Effector memory CD8-positive, alpha-beta T cell (primary cell): ENCODE measurements at regions not wholly inside any gene's neighbourhood (a gene's known extent, or its start where the extent isn't known, plus 50 kb on each side); places are given as distances from the start of the nearest gene placed in this dataset.
"Not testable (repeated sequence)": the region's sequence is repeated elsewhere in the genome, so short reads cannot be mapped to it uniquely, and the experiment has no call there.

Experiments used
- ATAC-seq: fragments of 150-1000 bp; cut with Tn5 transposase; replicated peaks from 2 replicates; pipeline ENCODE4 v1.10.0; 2021; ENCODE audit warnings: mild to moderate bottlenecking, moderate library complexity
- DNase-seq, 3 experiments: peaks; one replicate each; pipeline ENCODE4 v3.0.0; 2021
- H3K27ac Mint-ChIP-seq, 2 donors: one replicate each; pipeline ENCODE4 v1.8.0; 2022; ENCODE audit warnings: mild to moderate bottlenecking in 2 of 2, mixed read lengths in 2 of 2, moderate library complexity in 2 of 2
- H3K27me3 Mint-ChIP-seq, 2 donors: one replicate each; pipeline ENCODE4 v1.8.0; 2022; ENCODE audit warnings: mixed read lengths in 2 of 2
- H3K36me3 Mint-ChIP-seq: one replicate; pipeline ENCODE4 v1.8.0; 2022; ENCODE audit warnings: mild to moderate bottlenecking, moderate library complexity, mixed read lengths; ENCODE audit not compliant: insufficient read depth
- H3K4me1 Mint-ChIP-seq, 2 donors: one replicate each; pipeline ENCODE4 v1.8.0; 2022; ENCODE audit warnings: low read depth in 2 of 2, mixed read lengths in 2 of 2
- H3K4me3 Mint-ChIP-seq, 2 donors: one replicate each; pipeline ENCODE4 v1.8.0; 2022; ENCODE audit warnings: mild to moderate bottlenecking in 2 of 2, mixed read lengths in 2 of 2, moderate library complexity in 2 of 2
- H3K9me3 Mint-ChIP-seq, 2 donors: one replicate each; pipeline ENCODE4 v1.8.0; 2022; ENCODE audit warnings: mixed read lengths in 2 of 2

GRCh38 chr18:71327441-71327840 is 1038.6 kb downstream of the SOCS6 start:
- DNase-seq (no peak), ATAC-seq (no peak)
- no peak overlapping the region for H3K27ac Mint-ChIP-seq
- no peaks in the 10 kb centered on the region for H3K4me1 Mint-ChIP-seq
- H3K4me3 Mint-ChIP-seq, result no peak overlapping the region
- H3K36me3 Mint-ChIP-seq, result no peaks in the 10 kb centered on the region
- H3K27me3 Mint-ChIP-seq, result no peaks in the 10 kb centered on the region
- peaks cover 14 to 21% of the 10 kb centered on the region in 2 donors for H3K9me3 Mint-ChIP-seq

GRCh38 chr18:71326826-71327225 is 1038.0 kb downstream of the SOCS6 start:
- Mint-ChIP-seq H3K9me3 (peaks cover 14 to 21% of the 10 kb centered on the region in 2 donors), H3K4me3 (no peak overlapping the region), H3K27ac (no peak overlapping the region), H3K27me3 (no peaks in the 10 kb centered on the region), H3K4me1 (no peaks in the 10 kb centered on the region), H3K36me3 (no peaks in the 10 kb centered on the region)
- ATAC-seq (no peak), DNase-seq (no peak)

GRCh38 chr18:71324356-71324755 is 1035.5 kb downstream of the SOCS6 start:
- Mint-ChIP-seq H3K27me3 (no peaks in the 10 kb centered on the region), H3K27ac (no peak overlapping the region), H3K36me3 (no peaks in the 10 kb centered on the region), H3K4me3 (no peak overlapping the region), H3K9me3 (peaks cover 19 to 21% of the 10 kb centered on the region in 2 donors), H3K4me1 (no peaks in the 10 kb centered on the region)
- DNase-seq (no peak), ATAC-seq (no peak)

- DNase-seq, result no peak
- Mint-ChIP-seq H3K27me3 (no peaks in the 10 kb centered on the region), H3K4me3 (no peak overlapping the region)
Observed at GRCh38 chr18:71322201-71322600, 1033.4 kb downstream of the SOCS6 start.

GRCh38 chr18:71321319-71321718 is 1032.5 kb downstream of the SOCS6 start:
- Mint-ChIP-seq H3K27ac (no peak overlapping the region), H3K4me1 (no peaks in the 10 kb centered on the region), H3K27me3 (no peaks in the 10 kb centered on the region), H3K36me3 (no peaks in the 10 kb centered on the region), H3K9me3 (peaks cover 17 to 20% of the 10 kb centered on the region in 2 donors), H3K4me3 (no peak overlapping the region)
- ATAC-seq (no peak), DNase-seq (no peak)

More at GRCh38 chr18:71322201-71322600, 1033.4 kb downstream of the SOCS6 start:
- Mint-ChIP-seq H3K36me3 (no peaks in the 10 kb centered on the region), H3K9me3 (peaks cover 19 to 21% of the 10 kb centered on the region in 2 donors), H3K27ac (no peak overlapping the region), H3K4me1 (no peaks in the 10 kb centered on the region)
- no peak for ATAC-seq

- Mint-ChIP-seq H3K36me3 (no peaks in the 10 kb centered on the region), H3K9me3 (peaks cover 0 to 9% of the 10 kb centered on the region in 2 donors), H3K4me3 (no peak overlapping the region), H3K27ac (no peak overlapping the region), H3K4me1 (no peaks in the 10 kb centered on the region), H3K27me3 (no peaks in the 10 kb centered on the region)
- ATAC-seq (no peak), DNase-seq (no peak)
Observed at GRCh38 chr18:71304856-71305255, 1016.0 kb downstream of the SOCS6 start.

GRCh38 chr18:71303743-71304142 is 1014.9 kb downstream of the SOCS6 start:
- not testable (repeated sequence) for H3K4me3 Mint-ChIP-seq, H3K27me3 Mint-ChIP-seq, H3K36me3 Mint-ChIP-seq, DNase-seq, H3K4me1 Mint-ChIP-seq, H3K27ac Mint-ChIP-seq, ATAC-seq
- peaks cover 0 to 11% of the 10 kb centered on the region in 2 donors for H3K9me3 Mint-ChIP-seq

GRCh38 chr18:71301596-71301995 is 1012.8 kb downstream of the SOCS6 start:
- Mint-ChIP-seq H3K4me3 (no peak overlapping the region), H3K9me3 (peaks cover 0 to 11% of the 10 kb centered on the region in 2 donors), H3K4me1 (no peaks in the 10 kb centered on the region), H3K36me3 (no peaks in the 10 kb centered on the region), H3K27me3 (no peaks in the 10 kb centered on the region), H3K27ac (no peak overlapping the region)
- DNase-seq, result no peak
- no peak for ATAC-seq

GRCh38 chr18:71294201-71294600 is 1005.4 kb downstream of the SOCS6 start:
- H3K27me3 Mint-ChIP-seq, DNase-seq, H3K9me3 Mint-ChIP-seq, H3K4me1 Mint-ChIP-seq, ATAC-seq, H3K36me3 Mint-ChIP-seq, H3K27ac Mint-ChIP-seq, H3K4me3 Mint-ChIP-seq: not testable (repeated sequence)

GRCh38 chr18:71293322-71293721 is 1004.5 kb downstream of the SOCS6 start:
- no peaks in the 10 kb centered on the region for H3K36me3 Mint-ChIP-seq
- no peaks in the 10 kb centered on the region for H3K4me1 Mint-ChIP-seq
- ATAC-seq, result no peak
- no peak overlapping the region for H3K27ac Mint-ChIP-seq
- H3K27me3 Mint-ChIP-seq, result no peaks in the 10 kb centered on the region
- peaks cover 0 to 2% of the 10 kb centered on the region in 2 donors for H3K9me3 Mint-ChIP-seq
- H3K4me3 Mint-ChIP-seq, result no peak overlapping the region
- no peak for DNase-seq

- no peaks in the 10 kb centered on the region for H3K27me3 Mint-ChIP-seq
- H3K36me3 Mint-ChIP-seq, result no peaks in the 10 kb centered on the region
- peaks cover 7 to 11% of the 10 kb centered on the region in 2 donors for H3K9me3 Mint-ChIP-seq
- ATAC-seq, result no peak
- no peak for DNase-seq
- no peaks in the 10 kb centered on the region for H3K4me1 Mint-ChIP-seq
- no peak overlapping the region for H3K27ac Mint-ChIP-seq
- no peak overlapping the region for H3K4me3 Mint-ChIP-seq
Observed at GRCh38 chr18:71287268-71287667, 998.4 kb downstream of the SOCS6 start.

GRCh38 chr18:71252351-71252865 is 963.6 kb downstream of the SOCS6 start:
- H3K36me3 Mint-ChIP-seq, result no peaks in the 10 kb centered on the region
- DNase-seq, result no peak
- no peak for ATAC-seq
- H3K4me3 Mint-ChIP-seq, result no peak overlapping the region
- no peaks in the 10 kb centered on the region for H3K27me3 Mint-ChIP-seq
- H3K9me3 Mint-ChIP-seq, result peaks cover 17% of the 10 kb centered on the region in 2 donors
- H3K4me1 Mint-ChIP-seq, result no peaks in the 10 kb centered on the region
- no peak overlapping the region for H3K27ac Mint-ChIP-seq

- ATAC-seq (no peak), DNase-seq (no peak)
- Mint-ChIP-seq H3K27ac (no peak overlapping the region), H3K36me3 (no peaks in the 10 kb centered on the region), H3K4me1 (no peaks in the 10 kb centered on the region), H3K9me3 (peaks cover 12 to 17% of the 10 kb centered on the region in 2 donors), H3K27me3 (no peaks in the 10 kb centered on the region), H3K4me3 (no peak overlapping the region)
Observed at GRCh38 chr18:71250191-71250590, 961.3 kb downstream of the SOCS6 start.

- peaks cover 12 to 17% of the 10 kb centered on the region in 2 donors for H3K9me3 Mint-ChIP-seq
- H3K27ac Mint-ChIP-seq, result no peak overlapping the region
- H3K27me3 Mint-ChIP-seq, result no peaks in the 10 kb centered on the region
- H3K36me3 Mint-ChIP-seq, result no peaks in the 10 kb centered on the region
- no peaks in the 10 kb centered on the region for H3K4me1 Mint-ChIP-seq
- ATAC-seq (no peak), DNase-seq (no peak)
- H3K4me3 Mint-ChIP-seq, result no peak overlapping the region
Observed at GRCh38 chr18:71249791-71250190, 960.9 kb downstream of the SOCS6 start.

GRCh38 chr18:71242981-71243380 is 954.1 kb downstream of the SOCS6 start:
- no peaks in the 10 kb centered on the region for H3K36me3 Mint-ChIP-seq
- H3K4me1 Mint-ChIP-seq, result no peaks in the 10 kb centered on the region
- no peak overlapping the region for H3K4me3 Mint-ChIP-seq
- ATAC-seq, result no peak
- no peak for DNase-seq
- no peaks in the 10 kb centered on the region for H3K27me3 Mint-ChIP-seq
- peaks cover 0 to 10% of the 10 kb centered on the region in 2 donors for H3K9me3 Mint-ChIP-seq
- H3K27ac Mint-ChIP-seq, result no peak overlapping the region
